ENCODE measurements at regions not wholly inside any gene's neighbourhood (a gene's known extent, or its start where the extent isn't known, plus 50 kb on each side); places are given as distances from the start of the nearest gene placed in this dataset.

DNA sequence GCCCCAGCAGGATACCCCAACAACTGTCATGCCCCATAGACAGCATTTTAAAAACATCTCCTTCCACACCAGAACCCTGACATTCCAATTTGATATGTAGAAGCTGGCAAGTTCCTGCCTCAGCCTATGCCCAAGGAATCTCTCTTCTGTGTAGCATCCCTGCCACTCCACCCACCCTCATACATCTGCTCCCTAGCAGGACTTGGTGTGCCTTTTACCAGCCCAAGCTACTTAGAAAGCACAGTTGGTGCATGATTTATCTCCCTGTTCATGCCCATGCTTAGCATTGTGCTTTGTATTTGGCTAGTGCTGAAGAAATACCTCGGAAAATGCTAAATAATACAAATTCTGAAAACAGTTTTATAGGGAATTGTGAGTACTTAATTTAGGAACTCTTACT lies 236.9 kb upstream of the HES1 start:
- Histone ChIP-seq H3K9me3 (no peaks in the 10 kb centered on the region), H3K4me1 (ENCODE audit: low read depth) (peaks cover 6% of the 10 kb centered on the region), H3K4me3 (no peak overlapping the region), H3K36me3 (ENCODE audit: low read depth) (no peaks in the 10 kb centered on the region)
- ATAC-seq (no peak), DNase-seq (no peak)
- intact Hi-C loops (cut with DNase I, micrococcal nuclease) = no loop called here
- no peak for TF ChIP-seq CTCF (IDR thresholded peaks at IDR 0.05)

DNA sequence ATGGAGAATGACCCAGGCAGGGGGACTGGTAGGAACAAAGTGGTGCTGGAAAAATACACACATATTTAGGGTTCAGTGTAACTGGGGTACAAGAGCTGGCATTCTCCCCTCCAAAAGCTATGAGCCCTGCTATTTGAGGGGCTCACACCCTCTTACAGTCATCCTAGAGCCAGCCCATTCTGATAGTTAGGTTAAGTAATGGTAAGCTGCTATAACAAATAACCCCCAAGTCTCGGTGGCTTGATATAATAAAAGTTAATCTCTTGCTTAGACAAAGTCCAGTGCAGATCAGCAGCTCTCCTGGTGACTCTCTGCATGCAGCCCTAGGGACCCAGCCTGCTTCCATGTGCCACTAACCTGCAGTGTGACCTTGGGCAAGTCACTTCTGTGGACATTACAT lies 234.9 kb upstream of the HES1 start:
- no peaks in the 10 kb centered on the region for H3K9me3 ChIP-seq
- H3K36me3 ChIP-seq (ENCODE audit: low read depth) = no peaks in the 10 kb centered on the region
- DNase-seq (no peak), ATAC-seq (no peak)
- H3K4me3 ChIP-seq = no peak overlapping the region
- TF ChIP-seq CTCF (IDR thresholded peaks at IDR 0.05) = no peak
- no peaks in the 10 kb centered on the region for H3K4me1 ChIP-seq (ENCODE audit: low read depth)
- intact Hi-C loops (cut with DNase I, micrococcal nuclease) = no loop called here

GRCh38 chr3:193902607-193903511 lies 233.1 kb upstream of the HES1 start:
- H3K4me1 ChIP-seq (ENCODE audit: low read depth) = no peaks in the 10 kb centered on the region
- intact Hi-C loops (cut with DNase I, micrococcal nuclease) = no loop called here
- H3K9me3 ChIP-seq = no peaks in the 10 kb centered on the region
- TF ChIP-seq CTCF (IDR thresholded peaks at IDR 0.05) = no peak
- DNase-seq = no peak
- no peak for ATAC-seq
- H3K36me3 ChIP-seq (ENCODE audit: low read depth) = no peaks in the 10 kb centered on the region
- H3K4me3 ChIP-seq = no peak overlapping the region

GRCh38 chr3:193903512-193903817 lies 232.5 kb upstream of the HES1 start:
- no peaks in the 10 kb centered on the region for H3K4me1 ChIP-seq (ENCODE audit: low read depth)
- H3K36me3 ChIP-seq (ENCODE audit: low read depth) = no peaks in the 10 kb centered on the region
- ATAC-seq = no peak
- peaks cover 6% of the 10 kb centered on the region for H3K9me3 ChIP-seq
- no peak overlapping the region for H3K4me3 ChIP-seq
- no peak for DNase-seq
- intact Hi-C loops (cut with DNase I, micrococcal nuclease) = no loop called here
- no peak for TF ChIP-seq CTCF (IDR thresholded peaks at IDR 0.05)

GRCh38 chr3:193903966-193904365 lies 232.0 kb upstream of the HES1 start:
- H3K9me3 ChIP-seq = peaks cover 6% of the 10 kb centered on the region
- H3K4me3 ChIP-seq = no peak overlapping the region
- H3K36me3 ChIP-seq (ENCODE audit: low read depth) = no peaks in the 10 kb centered on the region
- no peaks in the 10 kb centered on the region for H3K4me1 ChIP-seq (ENCODE audit: low read depth)
- no peak for TF ChIP-seq CTCF (IDR thresholded peaks at IDR 0.05)
- intact Hi-C loops (cut with DNase I, micrococcal nuclease) = no loop called here
- ATAC-seq = no peak
- DNase-seq = no peak
